ENCODE measurements at regions not wholly inside any gene's neighbourhood (a gene's known extent, or its start where the extent isn't known, plus 50 kb on each side); places are given as distances from the start of the nearest gene placed in this dataset.
"Not testable (repeated sequence)": the region's sequence is repeated elsewhere in the genome, so short reads cannot be mapped to it uniquely, and the experiment has no call there.

- not testable (repeated sequence) for H3K27ac Mint-ChIP-seq, H3K4me3 Mint-ChIP-seq, H3K27me3 Mint-ChIP-seq
Measured at GRCh38 chr16:29355339-29356059, 51.0 kb downstream of the NPIPB11 start.

GRCh38 chr16:29354449-29354848 is 52.1 kb downstream of the NPIPB11 start:
- H3K27me3 Mint-ChIP-seq, H3K27ac Mint-ChIP-seq, H3K4me1 Mint-ChIP-seq, DNase-seq, ATAC-seq, H3K9me3 Mint-ChIP-seq, H3K4me3 Mint-ChIP-seq: not testable (repeated sequence)

More at GRCh38 chr16:29355339-29356059, 51.0 kb downstream of the NPIPB11 start:
- ATAC-seq, DNase-seq, H3K4me1 Mint-ChIP-seq, H3K9me3 Mint-ChIP-seq: not testable (repeated sequence)

- not testable (repeated sequence) for DNase-seq, H3K4me1 Mint-ChIP-seq, H3K9me3 Mint-ChIP-seq, H3K4me3 Mint-ChIP-seq, ATAC-seq, H3K27me3 Mint-ChIP-seq, H3K27ac Mint-ChIP-seq
Measured at GRCh38 chr16:29352617-29352999, 53.9 kb downstream of the NPIPB11 start.

GRCh38 chr16:29351970-29352616 is 54.4 kb downstream of the NPIPB11 start:
- H3K27ac Mint-ChIP-seq, ATAC-seq, H3K4me3 Mint-ChIP-seq, H3K27me3 Mint-ChIP-seq, H3K4me1 Mint-ChIP-seq, DNase-seq, H3K9me3 Mint-ChIP-seq: not testable (repeated sequence)

GRCh38 chr16:29351271-29351969 is 55.1 kb downstream of the NPIPB11 start:
- not testable (repeated sequence) for H3K27ac Mint-ChIP-seq, H3K4me3 Mint-ChIP-seq, H3K9me3 Mint-ChIP-seq, H3K4me1 Mint-ChIP-seq, ATAC-seq, DNase-seq, H3K27me3 Mint-ChIP-seq

- H3K4me3 Mint-ChIP-seq, H3K27ac Mint-ChIP-seq, DNase-seq, H3K4me1 Mint-ChIP-seq, ATAC-seq, H3K27me3 Mint-ChIP-seq, H3K9me3 Mint-ChIP-seq: not testable (repeated sequence)
Measured at GRCh38 chr16:29349966-29350365, 56.5 kb downstream of the NPIPB11 start.

- not testable (repeated sequence) for DNase-seq, H3K27ac Mint-ChIP-seq, ATAC-seq, H3K27me3 Mint-ChIP-seq, H3K4me3 Mint-ChIP-seq, H3K4me1 Mint-ChIP-seq, H3K9me3 Mint-ChIP-seq
Measured at GRCh38 chr16:29348748-29349147, 57.8 kb downstream of the NPIPB11 start.

GRCh38 chr16:29348123-29348690 is 58.3 kb downstream of the NPIPB11 start:
- not testable (repeated sequence) for H3K27me3 Mint-ChIP-seq, DNase-seq, ATAC-seq, H3K4me1 Mint-ChIP-seq, H3K27ac Mint-ChIP-seq, H3K4me3 Mint-ChIP-seq, H3K9me3 Mint-ChIP-seq

GRCh38 chr16:29346796-29347580 is 59.5 kb downstream of the NPIPB11 start:
- not testable (repeated sequence) for H3K4me3 Mint-ChIP-seq, DNase-seq, ATAC-seq, H3K27ac Mint-ChIP-seq, H3K9me3 Mint-ChIP-seq, H3K27me3 Mint-ChIP-seq, H3K4me1 Mint-ChIP-seq

GRCh38 chr16:29346203-29346602 is 60.3 kb downstream of the NPIPB11 start:
- not testable (repeated sequence) for H3K4me1 Mint-ChIP-seq, H3K9me3 Mint-ChIP-seq, H3K27me3 Mint-ChIP-seq, DNase-seq, H3K27ac Mint-ChIP-seq, H3K4me3 Mint-ChIP-seq
- ATAC-seq: peak; percentile 72

- not testable (repeated sequence) for H3K27ac Mint-ChIP-seq
Measured at GRCh38 chr16:29342937-29343336, 63.6 kb downstream of the NPIPB11 start.

GRCh38 chr16:29340779-29341438 is 65.6 kb downstream of the NPIPB11 start:
- not testable (repeated sequence) for H3K27ac Mint-ChIP-seq, H3K4me3 Mint-ChIP-seq, DNase-seq, H3K4me1 Mint-ChIP-seq, ATAC-seq, H3K27me3 Mint-ChIP-seq, H3K9me3 Mint-ChIP-seq

More at GRCh38 chr16:29342937-29343336, 63.6 kb downstream of the NPIPB11 start:
- ATAC-seq, H3K9me3 Mint-ChIP-seq, H3K4me1 Mint-ChIP-seq, H3K4me3 Mint-ChIP-seq, H3K27me3 Mint-ChIP-seq, DNase-seq: not testable (repeated sequence)

- H3K4me1 Mint-ChIP-seq, ATAC-seq, H3K9me3 Mint-ChIP-seq: not testable (repeated sequence)
Measured at GRCh38 chr16:29340235-29340634, 66.3 kb downstream of the NPIPB11 start.

GRCh38 chr16:29338821-29339700 is 67.5 kb downstream of the NPIPB11 start:
- DNase-seq, ATAC-seq, H3K9me3 Mint-ChIP-seq, H3K4me3 Mint-ChIP-seq, H3K27me3 Mint-ChIP-seq, H3K27ac Mint-ChIP-seq: not testable (repeated sequence)
- peaks cover 15% of the 10 kb centered on the region for H3K4me1 Mint-ChIP-seq

More at GRCh38 chr16:29340235-29340634, 66.3 kb downstream of the NPIPB11 start:
- H3K27ac Mint-ChIP-seq, H3K4me3 Mint-ChIP-seq, H3K27me3 Mint-ChIP-seq, DNase-seq: not testable (repeated sequence)
